22Rv1 (cell line): ENCODE measurements at regions not wholly inside any gene's neighbourhood (a gene's known extent, or its start where the extent isn't known, plus 50 kb on each side); places are given as distances from the start of the nearest gene placed in this dataset.

Source experiments
- ZFX ChIP-seq: fragments of 450-650 bp; IDR thresholded peaks from 2 replicates; pipeline ENCODE4 v1.6.1; 2017; ENCODE audit warnings: antibody characterized with exemption, borderline replicate concordance
- TF ChIP-seq, protein P1 (sequence below): fragments of 450-650 bp; IDR thresholded peaks from 2 replicates; pipeline ENCODE4 v1.5.1; 2017; ENCODE audit warnings: mild to moderate bottlenecking

DNA sequence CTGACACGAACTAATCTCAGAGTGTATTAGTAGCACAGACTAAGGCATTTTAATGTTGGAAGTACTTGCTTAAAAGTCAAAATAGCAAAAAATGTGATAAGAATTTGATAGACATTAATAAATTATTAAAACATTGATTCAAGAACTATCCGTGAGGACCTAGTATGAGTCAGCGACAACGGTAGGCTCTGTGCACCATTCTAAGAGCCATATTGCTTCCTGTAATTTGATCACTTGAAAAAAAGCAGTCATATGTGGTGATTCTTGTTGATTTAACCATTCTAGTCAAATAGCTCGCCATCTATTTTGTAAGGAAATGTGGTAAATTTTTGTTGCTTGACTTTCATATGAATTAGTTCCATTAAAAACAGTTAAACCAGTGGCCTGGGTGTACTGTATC is 534.9 kb upstream of the ARRDC4 start:
- TF ChIP-seq, protein P1, sequence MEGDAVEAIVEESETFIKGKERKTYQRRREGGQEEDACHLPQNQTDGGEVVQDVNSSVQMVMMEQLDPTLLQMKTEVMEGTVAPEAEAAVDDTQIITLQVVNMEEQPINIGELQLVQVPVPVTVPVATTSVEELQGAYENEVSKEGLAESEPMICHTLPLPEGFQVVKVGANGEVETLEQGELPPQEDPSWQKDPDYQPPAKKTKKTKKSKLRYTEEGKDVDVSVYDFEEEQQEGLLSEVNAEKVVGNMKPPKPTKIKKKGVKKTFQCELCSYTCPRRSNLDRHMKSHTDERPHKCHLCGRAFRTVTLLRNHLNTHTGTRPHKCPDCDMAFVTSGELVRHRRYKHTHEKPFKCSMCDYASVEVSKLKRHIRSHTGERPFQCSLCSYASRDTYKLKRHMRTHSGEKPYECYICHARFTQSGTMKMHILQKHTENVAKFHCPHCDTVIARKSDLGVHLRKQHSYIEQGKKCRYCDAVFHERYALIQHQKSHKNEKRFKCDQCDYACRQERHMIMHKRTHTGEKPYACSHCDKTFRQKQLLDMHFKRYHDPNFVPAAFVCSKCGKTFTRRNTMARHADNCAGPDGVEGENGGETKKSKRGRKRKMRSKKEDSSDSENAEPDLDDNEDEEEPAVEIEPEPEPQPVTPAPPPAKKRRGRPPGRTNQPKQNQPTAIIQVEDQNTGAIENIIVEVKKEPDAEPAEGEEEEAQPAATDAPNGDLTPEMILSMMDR: no peak
- TF ChIP-seq ZFX: no peak
